A549 (cell line): ENCODE measurements at regions not wholly inside any gene's neighbourhood (a gene's known extent, or its start where the extent isn't known, plus 50 kb on each side); places are given as distances from the start of the nearest gene placed in this dataset.

ENCODE experiments used
- ATAC-seq, 2 experiments: fragments of 200-7000 bp in 1 of 2; fragments of >200 bp in 1 of 2; cut with Nextera tagmentation in 1 of 2; cut with Tn5 transposase in 1 of 2; 3 replicates each; pipeline versions ENCODE4 v1.8.0 to v1.9.1; 2018 to 2020; ENCODE audit warnings: mild to moderate bottlenecking in 1 of 2, moderate library complexity in 1 of 2
- CTCF ChIA-PET: fragments of 300-600 bp; sonication (Branson Sonifier 250); formaldehyde crosslinking; extraction: SDS; loops from one replicate; lab custom pipeline; 2021; ENCODE audit warnings: antibody characterized with exemption, inconsistent platforms; lab: Yijun Ruan, JAX
- POLR2A ChIA-PET: fragments of 350-600 bp; formaldehyde crosslinking; extraction: SDS; loops from one replicate; lab custom pipeline; 2021; ENCODE audit warnings: antibody characterized with exemption, inconsistent platforms; lab: Yijun Ruan, JAX
- DNase-seq, 2 experiments: peaks; one replicate each; pipeline versions ENCODE4 v3.0.0 to v3.0.0-alpha.2; 2011 to 2016; ENCODE audit warnings: low read depth in 1 of 2, low spot score in 1 of 2
- FAIRE-seq: peaks from 2 replicates; lab custom pipeline; 2011; peaks lifted over from hg19 to GRCh38; lab: Jason Lieb, UNC
- H3K27ac ChIP-seq, 2 experiments: fragments of >200 bp; sonication (Bioruptor Twin); formaldehyde crosslinking; 3 replicates each; pipeline ENCODE4 v1.5.1; 2016 to 2017
- H3K4me1 ChIP-seq: fragments of >200 bp; sonication (Bioruptor Twin); formaldehyde crosslinking; 3 replicates; pipeline ENCODE4 v1.6.1; 2016
- H3K4me2 ChIP-seq: fragments of >200 bp; sonication (Bioruptor Twin); formaldehyde crosslinking; 3 replicates; pipeline ENCODE4 v1.6.1; 2016
- H3K4me3 ChIP-seq: fragments of >200 bp; sonication (Bioruptor Twin); formaldehyde crosslinking; 3 replicates; pipeline ENCODE4 v1.5.1; 2016
- H3K9me3 ChIP-seq: fragments of >200 bp; sonication (Bioruptor Twin); formaldehyde crosslinking; 3 replicates; pipeline ENCODE4 v1.6.1; 2016
- BHLHE40 ChIP-seq: IDR thresholded peaks from 2 replicates; pipeline ENCODE4 v1.6.1; 2012; ENCODE audit warnings: low read depth, low read length, inconsistent platforms
- CEBPB ChIP-seq, 2 experiments: fragments of >200 bp in 1 of 2; sonication (Bioruptor Twin) in 1 of 2; formaldehyde crosslinking in 1 of 2; IDR thresholded peaks; 2 replicates each; pipeline ENCODE4 v1.6.1; 2012 to 2016
- CHD2 ChIP-seq: fragments of 150-350 bp; IDR thresholded peaks from 2 replicates; pipeline ENCODE4 v1.6.1; 2014; ENCODE audit warnings: low read length; ENCODE audit not compliant: partially characterized antibody
- CHD4 ChIP-seq: fragments of 200-600 bp; sonication (generic); IDR thresholded peaks from 2 replicates; pipeline ENCODE4 v1.6.1; 2016; ENCODE audit warnings: antibody characterized with exemption, mild to moderate bottlenecking, borderline replicate concordance
- EHF ChIP-seq: fragments of 250-450 bp; sonication (Bioruptor Pico); IDR thresholded peaks from 2 replicates; pipeline ENCODE4 v1.5.0; 2020; ENCODE audit warnings: mild to moderate bottlenecking
- EHMT2 ChIP-seq: fragments of 200-600 bp; sonication (generic); IDR thresholded peaks from 2 replicates; pipeline ENCODE4 v1.6.1; 2016; ENCODE audit warnings: antibody characterized with exemption, low read depth, mild to moderate bottlenecking, moderate library complexity
- EP300 ChIP-seq, 2 experiments: fragments of >200 bp; sonication (Bioruptor Twin); formaldehyde crosslinking; IDR thresholded peaks; 2 replicates in 1 of 2; 3 replicates in 1 of 2; pipeline ENCODE4 v1.6.1; 2016 to 2017
- FOSL2 ChIP-seq, 2 experiments: fragments of 450-650 bp in 1 of 2; fragments of >200 bp in 1 of 2; sonication (Bioruptor Twin) in 1 of 2; formaldehyde crosslinking; IDR thresholded peaks; 2 replicates each; pipeline versions ENCODE4 v1.5.0 to v1.6.1; 2016 to 2020; ENCODE audit warnings: mild to moderate bottlenecking in 1 of 2, moderate library complexity in 1 of 2
- FOXS1 ChIP-seq: fragments of 250-450 bp; sonication (Bioruptor Pico); IDR thresholded peaks from 2 replicates; pipeline ENCODE4 v1.5.0; 2020; ENCODE audit warnings: mild to moderate bottlenecking, moderate library complexity
- HEYL ChIP-seq: fragments of 250-450 bp; sonication (Bioruptor Pico); IDR thresholded peaks from 2 replicates; pipeline ENCODE4 v1.8.0; 2021; ENCODE audit warnings: mild to moderate bottlenecking, moderate library complexity
- HOXB13 ChIP-seq: fragments of 250-450 bp; sonication (Bioruptor Pico); IDR thresholded peaks from 2 replicates; pipeline ENCODE4 v1.5.0; 2020; ENCODE audit warnings: low read depth, mild to moderate bottlenecking, moderate library complexity
- JUNB ChIP-seq: fragments of >200 bp; sonication (Bioruptor Twin); formaldehyde crosslinking; IDR thresholded peaks from 2 replicates; pipeline ENCODE4 v1.6.1; 2016
- KDM5A ChIP-seq: fragments of 200-600 bp; sonication (generic); IDR thresholded peaks from 2 replicates; pipeline ENCODE4 v1.6.1; 2016; ENCODE audit warnings: antibody characterized with exemption, mild to moderate bottlenecking
- MAZ ChIP-seq: fragments of 150-350 bp; IDR thresholded peaks from 2 replicates; pipeline ENCODE4 v1.6.1; 2014; ENCODE audit warnings: antibody characterized with exemption, low read depth, low read length, borderline replicate concordance
- MYC ChIP-seq: IDR thresholded peaks from 2 replicates; pipeline ENCODE4 v1.6.1; 2012; ENCODE audit warnings: mild to moderate bottlenecking, inconsistent platforms, low read length, improper control_type of control experiment, borderline replicate concordance
- NR3C1 ChIP-seq: fragments of >200 bp; sonication (Bioruptor Twin); formaldehyde crosslinking; IDR thresholded peaks from 3 replicates; pipeline ENCODE4 v1.6.1; 2017
- POLR2A ChIP-seq: IDR thresholded peaks from 2 replicates; pipeline ENCODE4 v1.6.1; 2012; ENCODE audit warnings: mild to moderate bottlenecking, low read length
- RFX5 ChIP-seq: fragments of 450-650 bp; IDR thresholded peaks from 2 replicates; pipeline ENCODE4 v1.7.1; 2014; ENCODE audit warnings: antibody characterized with exemption, mild to moderate bottlenecking, moderate library complexity
- SMC3 ChIP-seq: fragments of >200 bp; sonication (Bioruptor Twin); formaldehyde crosslinking; IDR thresholded peaks from 3 replicates; pipeline ENCODE4 v1.6.1; 2018; ENCODE audit warnings: inconsistent platforms
- ZFP36 ChIP-seq: fragments of 450-650 bp; IDR thresholded peaks from 2 replicates; pipeline ENCODE4 v1.6.1; 2014; ENCODE audit warnings: borderline replicate concordance; ENCODE audit not compliant: partially characterized antibody
- WGBS: methylation state at CpG from one replicate; pipeline ENCODE4 v1.1.6; 2017; ENCODE audit errors: missing lambda C conversion rate; 5-methylcytosine and 5-hydroxymethylcytosine counted together
- TF ChIP-seq, protein P1 (sequence below): IDR thresholded peaks from 2 replicates; pipeline ENCODE4 v1.6.1; 2012
- TF ChIP-seq, protein P2 (sequence below): fragments of >200 bp; sonication (Bioruptor Twin); formaldehyde crosslinking; IDR thresholded peaks from 2 replicates; pipeline ENCODE4 v1.6.1; 2016
- TF ChIP-seq, protein P3 (sequence below): fragments of 450-650 bp; IDR thresholded peaks from 2 replicates; pipeline ENCODE4 v1.6.1; 2014; ENCODE audit warnings: antibody characterized with exemption
- TF ChIP-seq, protein P4 (sequence below): fragments of 250-450 bp; sonication (Bioruptor Pico); IDR thresholded peaks from 2 replicates; pipeline ENCODE4 v1.5.0; 2021; ENCODE audit warnings: mild to moderate bottlenecking, moderate library complexity, borderline replicate concordance

DNA sequence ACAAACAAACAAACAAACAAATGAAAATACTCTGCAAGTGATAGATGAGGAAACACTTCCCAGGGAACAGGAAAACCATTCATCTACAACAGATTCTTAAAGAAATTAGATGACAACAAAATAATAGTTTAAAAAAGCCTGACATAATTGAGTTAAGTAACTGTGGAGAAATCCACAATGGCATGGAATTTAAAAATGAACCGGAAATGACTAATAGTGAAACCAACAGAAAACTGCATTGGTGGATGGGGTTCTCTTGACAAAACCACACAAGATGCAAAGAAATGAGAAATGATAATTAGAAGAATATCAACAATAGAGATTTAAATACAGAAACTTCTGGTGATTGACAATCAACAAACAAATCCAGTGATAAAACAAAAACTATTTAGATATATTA is 785.6 kb downstream of the QKI start:
- Histone ChIP-seq H3K4me2 (no peak overlapping the region), H3K4me3 (no peak overlapping the region), H3K4me1 (no peaks in the 10 kb centered on the region), H3K27ac (no peak overlapping the region), H3K9me3 (no peaks in the 10 kb centered on the region)
- TF ChIP-seq, protein P1, sequence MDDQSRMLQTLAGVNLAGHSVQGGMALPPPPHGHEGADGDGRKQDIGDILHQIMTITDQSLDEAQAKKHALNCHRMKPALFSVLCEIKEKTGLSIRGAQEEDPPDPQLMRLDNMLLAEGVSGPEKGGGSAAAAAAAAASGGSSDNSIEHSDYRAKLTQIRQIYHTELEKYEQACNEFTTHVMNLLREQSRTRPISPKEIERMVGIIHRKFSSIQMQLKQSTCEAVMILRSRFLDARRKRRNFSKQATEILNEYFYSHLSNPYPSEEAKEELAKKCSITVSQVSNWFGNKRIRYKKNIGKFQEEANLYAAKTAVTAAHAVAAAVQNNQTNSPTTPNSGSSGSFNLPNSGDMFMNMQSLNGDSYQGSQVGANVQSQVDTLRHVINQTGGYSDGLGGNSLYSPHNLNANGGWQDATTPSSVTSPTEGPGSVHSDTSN = no peak
- no peak for TF ChIP-seq FOSL2 (IDR thresholded peaks at IDR 0.05)
- no peak for TF ChIP-seq FOSL2 (CRISPR knock-in tag; IDR thresholded peaks at IDR 0.05)
- no peak for TF ChIP-seq CEBPB (IDR thresholded peaks at IDR 0.05)
- TF ChIP-seq RFX5 = no peak
- no peak for TF ChIP-seq CHD2
- TF ChIP-seq NR3C1 = no peak
- TF ChIP-seq, protein P2, sequence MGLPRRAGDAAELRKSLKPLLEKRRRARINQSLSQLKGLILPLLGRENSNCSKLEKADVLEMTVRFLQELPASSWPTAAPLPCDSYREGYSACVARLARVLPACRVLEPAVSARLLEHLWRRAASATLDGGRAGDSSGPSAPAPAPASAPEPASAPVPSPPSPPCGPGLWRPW = no peak
- TF ChIP-seq KDM5A = no peak
- TF ChIP-seq ZFP36 = no peak
- TF ChIP-seq HEYL = no peak
- no peak for TF ChIP-seq SMC3
- TF ChIP-seq HOXB13 (CRISPR knock-in tag) = no peak
- no peak for TF ChIP-seq FOXS1 (CRISPR knock-in tag)
- TF ChIP-seq JUNB = no peak
- TF ChIP-seq EHF = no peak
- TF ChIP-seq EP300 (IDR thresholded peaks at IDR 0.05) = no peak
- no peak for TF ChIP-seq EHMT2
- TF ChIP-seq CHD4 = no peak
- no peak for TF ChIP-seq MYC
- TF ChIP-seq, protein P3, sequence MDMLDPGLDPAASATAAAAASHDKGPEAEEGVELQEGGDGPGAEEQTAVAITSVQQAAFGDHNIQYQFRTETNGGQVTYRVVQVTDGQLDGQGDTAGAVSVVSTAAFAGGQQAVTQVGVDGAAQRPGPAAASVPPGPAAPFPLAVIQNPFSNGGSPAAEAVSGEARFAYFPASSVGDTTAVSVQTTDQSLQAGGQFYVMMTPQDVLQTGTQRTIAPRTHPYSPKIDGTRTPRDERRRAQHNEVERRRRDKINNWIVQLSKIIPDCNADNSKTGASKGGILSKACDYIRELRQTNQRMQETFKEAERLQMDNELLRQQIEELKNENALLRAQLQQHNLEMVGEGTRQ = no peak
- ATAC-seq (no peak), FAIRE-seq (no peak), DNase-seq (no peak)
- 44% methylated on average over 1 of the region's 1 CpG for WGBS
- POLR2A ChIA-PET = no interaction called here
- CTCF ChIA-PET = no interaction called here

DNA sequence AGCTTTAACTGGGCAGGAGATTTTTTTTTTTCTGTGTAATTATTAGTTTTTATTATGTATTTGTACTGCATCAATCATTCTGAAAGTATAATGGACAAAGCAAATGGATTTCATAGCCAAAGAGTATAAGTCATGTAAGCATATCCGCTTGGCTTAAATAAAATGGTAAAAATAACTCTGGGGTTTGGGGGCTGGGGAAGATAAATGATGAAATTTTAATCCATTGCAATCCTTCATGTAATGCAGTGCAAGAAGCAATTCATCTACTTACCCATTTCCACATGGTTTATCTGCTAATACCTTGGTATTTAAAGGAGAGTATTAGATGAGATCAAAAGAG is 781.4 kb downstream of the QKI start:
- Histone ChIP-seq H3K4me1 (no peaks in the 10 kb centered on the region), H3K4me2 (no peak overlapping the region), H3K27ac (no peak overlapping the region), H3K9me3 (no peaks in the 10 kb centered on the region), H3K4me3 (no peak overlapping the region)
- FAIRE-seq (no peak), DNase-seq (no peak)
- TF ChIP-seq BHLHE40 = no peak
- TF ChIP-seq, all 56 proteins: peak for 0
- POLR2A ChIA-PET = no interaction called here
- CTCF ChIA-PET = no interaction called here
- 9% methylated on average over 1 of the region's 1 CpG for WGBS
- ATAC-seq = no peak

DNA sequence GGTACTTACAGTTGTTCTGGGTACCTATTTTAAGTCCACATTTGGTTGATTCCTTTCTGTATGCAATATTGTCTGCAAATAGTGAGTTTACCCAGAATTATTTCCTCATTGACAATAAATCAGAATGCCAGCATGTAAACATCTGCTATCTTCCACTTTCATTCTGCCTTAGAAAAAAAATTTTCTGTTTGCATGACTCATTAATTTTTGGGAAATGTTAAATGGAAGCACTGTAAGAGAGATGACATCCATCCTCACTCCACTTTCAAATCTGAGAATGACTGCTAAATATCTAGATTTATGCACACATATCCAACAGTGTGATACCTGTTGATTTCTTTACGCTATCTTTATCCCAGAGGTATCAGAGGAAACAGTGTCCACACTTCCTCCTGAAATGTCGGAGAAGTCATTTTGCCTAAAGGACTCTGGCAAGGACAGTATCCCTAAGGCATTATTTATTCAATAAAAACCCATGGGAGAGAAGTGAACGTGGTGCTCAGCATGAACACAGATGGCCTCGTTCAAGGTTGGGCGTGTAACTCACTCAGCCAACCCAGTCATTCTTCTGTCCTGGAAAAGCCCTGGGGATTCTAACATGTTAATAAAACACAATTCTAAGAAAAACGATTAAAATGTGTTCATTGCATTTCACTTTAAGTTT is 780.9 kb downstream of the QKI start:
- WGBS = 15% methylated on average over 6 of the region's 6 CpGs
- DNase-seq (no peak), ATAC-seq (no peak), FAIRE-seq (no peak)
- ChIA-PET POLR2A (no interaction called here), CTCF (no interaction called here)
- TF ChIP-seq MAZ (no peak), KDM5A (no peak), JUNB (no peak), POLR2A (no peak), MYC (no peak), EHMT2 (no peak), SMC3 (no peak)
- TF ChIP-seq, protein P4, sequence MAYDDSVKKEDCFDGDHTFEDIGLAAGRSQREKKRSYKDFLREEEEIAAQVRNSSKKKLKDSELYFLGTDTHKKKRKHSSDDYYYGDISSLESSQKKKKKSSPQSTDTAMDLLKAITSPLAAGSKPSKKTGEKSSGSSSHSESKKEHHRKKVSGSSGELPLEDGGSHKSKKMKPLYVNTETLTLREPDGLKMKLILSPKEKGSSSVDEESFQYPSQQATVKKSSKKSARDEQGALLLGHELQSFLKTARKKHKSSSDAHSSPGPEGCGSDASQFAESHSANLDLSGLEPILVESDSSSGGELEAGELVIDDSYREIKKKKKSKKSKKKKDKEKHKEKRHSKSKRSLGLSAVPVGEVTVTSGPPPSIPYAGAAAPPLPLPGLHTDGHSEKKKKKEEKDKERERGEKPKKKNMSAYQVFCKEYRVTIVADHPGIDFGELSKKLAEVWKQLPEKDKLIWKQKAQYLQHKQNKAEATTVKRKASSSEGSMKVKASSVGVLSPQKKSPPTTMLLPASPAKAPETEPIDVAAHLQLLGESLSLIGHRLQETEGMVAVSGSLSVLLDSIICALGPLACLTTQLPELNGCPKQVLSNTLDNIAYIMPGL (CRISPR knock-in tag) = no peak
- TF ChIP-seq, protein P2 = no peak
- Histone ChIP-seq H3K4me2 (no peak overlapping the region), H3K4me3 (no peak overlapping the region), H3K9me3 (no peaks in the 10 kb centered on the region), H3K4me1 (no peaks in the 10 kb centered on the region), H3K27ac (no peak overlapping the region)
